ENCODE measurements at regions not wholly inside any gene's neighbourhood (a gene's known extent, or its start where the extent isn't known, plus 50 kb on each side); places are given as distances from the start of the nearest gene placed in this dataset.

GRCh38 chr12:83528571-83528970 lies 841.9 kb downstream of the TMTC2 start:
- Mint-ChIP-seq H3K27me3 (ENCODE audit: unreplicated experiment) (no peaks in the 10 kb centered on the region), H3K4me1 (ENCODE audit: low read depth, unreplicated experiment) (no peaks in the 10 kb centered on the region), H3K36me3 (ENCODE audit: insufficient read depth, unreplicated experiment) (no peaks in the 10 kb centered on the region), H3K4me3 (ENCODE audit: low read depth, unreplicated experiment) (no peak overlapping the region), H3K9me3 (ENCODE audit: low read depth, unreplicated experiment) (peaks cover 5% of the 10 kb centered on the region), H3K27ac (ENCODE audit: unreplicated experiment) (no peak overlapping the region)
- no peak for TF ChIP-seq CTCF (IDR thresholded peaks at IDR 0.05; ENCODE audit: unreplicated experiment)
- intact Hi-C loops (cut with micrococcal nuclease; ENCODE audit: unreplicated experiment) = no loop called here
- no peak for DNase-seq
- BruUV-seq (replicated peaks) = no TSS peak
- CTCF ChIA-PET = no interaction called here

- H3K4me1 Mint-ChIP-seq (ENCODE audit: low read depth, unreplicated experiment) = no peaks in the 10 kb centered on the region
- no peak for DNase-seq
- no peak for TF ChIP-seq CTCF (IDR thresholded peaks at IDR 0.05; ENCODE audit: unreplicated experiment)
- no peaks in the 10 kb centered on the region for H3K27me3 Mint-ChIP-seq (ENCODE audit: unreplicated experiment)
- intact Hi-C loops (cut with micrococcal nuclease; ENCODE audit: unreplicated experiment) = no loop called here
- H3K4me3 Mint-ChIP-seq (ENCODE audit: low read depth, unreplicated experiment) = no peak overlapping the region
- BruUV-seq (replicated peaks) = no TSS peak
- H3K36me3 Mint-ChIP-seq (ENCODE audit: insufficient read depth, unreplicated experiment) = no peaks in the 10 kb centered on the region
- no peak overlapping the region for H3K27ac Mint-ChIP-seq (ENCODE audit: unreplicated experiment)
- CTCF ChIA-PET = no interaction called here
- peaks cover 8% of the 10 kb centered on the region for H3K9me3 Mint-ChIP-seq (ENCODE audit: low read depth, unreplicated experiment)
Observed at GRCh38 chr12:83527810-83528209, 841.1 kb downstream of the TMTC2 start.

DNA sequence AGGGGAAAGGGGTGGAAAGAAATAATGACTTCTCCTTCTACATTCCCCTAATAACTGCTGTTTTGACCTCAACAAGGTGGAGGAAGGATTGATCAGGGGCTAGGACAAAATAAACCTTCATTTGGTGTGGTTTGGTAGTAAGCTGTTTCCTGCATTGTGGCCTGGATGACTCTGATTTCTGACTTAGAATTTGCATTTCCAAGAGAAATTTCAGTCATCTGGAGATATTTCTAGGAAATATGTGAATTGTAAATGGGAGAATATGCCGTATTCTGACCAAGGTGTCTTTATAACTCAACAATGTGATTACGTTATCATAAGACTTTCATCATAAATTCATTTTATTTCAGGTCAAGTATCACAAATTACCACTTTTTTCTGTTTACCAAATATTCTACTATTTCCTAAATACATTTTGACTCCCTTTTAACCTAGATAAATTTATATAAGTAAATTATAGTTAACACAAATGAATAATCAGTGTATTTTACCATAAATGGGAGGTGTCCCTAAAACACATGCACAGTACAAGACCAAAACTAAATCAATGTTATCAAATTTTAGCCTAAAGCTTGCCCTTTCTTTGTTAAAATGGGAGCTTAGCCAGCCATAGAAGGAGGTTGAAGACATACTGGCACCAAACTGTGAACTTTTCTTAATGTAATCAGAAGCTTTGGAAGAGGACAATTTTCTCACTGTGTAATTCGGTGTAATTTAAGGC lies 828.8 kb downstream of the TMTC2 start:
- CTCF ChIA-PET = no interaction called here
- intact Hi-C loops (cut with micrococcal nuclease; ENCODE audit: unreplicated experiment) = loop anchor here (10.0 kb wide), 1 partner anchor 511 kb away; no protein-coding TSS in a partner anchor
- BruUV-seq (replicated peaks) = no TSS peak
- Mint-ChIP-seq H3K4me3 (ENCODE audit: low read depth, unreplicated experiment) (no peak overlapping the region), H3K27ac (ENCODE audit: unreplicated experiment) (peak overlapping the region; percentile 67), H3K36me3 (ENCODE audit: insufficient read depth, unreplicated experiment) (no peaks in the 10 kb centered on the region), H3K4me1 (ENCODE audit: low read depth, unreplicated experiment) (peaks cover 8% of the 10 kb centered on the region), H3K9me3 (ENCODE audit: low read depth, unreplicated experiment) (no peaks in the 10 kb centered on the region), H3K27me3 (ENCODE audit: unreplicated experiment) (no peaks in the 10 kb centered on the region)
- no peak for TF ChIP-seq CTCF (IDR thresholded peaks at IDR 0.05; ENCODE audit: unreplicated experiment)
- DNase-seq = no peak

- CTCF ChIA-PET = interaction anchor here (0.6 kb wide), 1 partner anchor 772 kb away, joined by 3 read pairs; no protein-coding TSS in a partner anchor
- Mint-ChIP-seq H3K4me3 (ENCODE audit: low read depth, unreplicated experiment) (no peak overlapping the region), H3K27me3 (ENCODE audit: unreplicated experiment) (no peaks in the 10 kb centered on the region), H3K4me1 (ENCODE audit: low read depth, unreplicated experiment) (peaks cover 8% of the 10 kb centered on the region), H3K27ac (ENCODE audit: unreplicated experiment) (no peak overlapping the region), H3K36me3 (ENCODE audit: insufficient read depth, unreplicated experiment) (no peaks in the 10 kb centered on the region), H3K9me3 (ENCODE audit: low read depth, unreplicated experiment) (no peaks in the 10 kb centered on the region)
- intact Hi-C loops (cut with micrococcal nuclease; ENCODE audit: unreplicated experiment) = loop anchor here (10.0 kb wide), 1 partner anchor 510 kb away; no protein-coding TSS in a partner anchor
- DNase-seq = peak; percentile 9
- BruUV-seq (replicated peaks) = no TSS peak
- TF ChIP-seq CTCF (IDR thresholded peaks at IDR 0.05; ENCODE audit: unreplicated experiment) = no peak
Observed at GRCh38 chr12:83514372-83514771, 827.7 kb downstream of the TMTC2 start.
